Esophagus muscularis mucosa (tissue), 4 donors: ENCODE measurements at regions not wholly inside any gene's neighbourhood (a gene's known extent, or its start where the extent isn't known, plus 50 kb on each side); places are given as distances from the start of the nearest gene placed in this dataset.
A peak's percentile ranks its signal among the peaks of the same experiment; 100 is the strongest.

Experiments used
- DNase-seq: peaks from one replicate; pipeline ENCODE4 v3.0.0-alpha.2; 2017; ENCODE audit errors: extremely low spot score
- H3K27ac ChIP-seq, 4 donors: fragments of 200-600 bp; sonication (generic); replicated peaks in 1 of 4; 1 replicate in 3 of 4; 2 replicates in 1 of 4; pipeline ENCODE4 v1.5.1; 2016 to 2019; ENCODE audit warnings: mild to moderate bottlenecking in 1 of 4
- H3K27me3 ChIP-seq, 4 donors: fragments of 200-600 bp; sonication (generic); one replicate each; pipeline versions ENCODE4 v1.5.1 to v1.6.0; 2016 to 2019
- H3K36me3 ChIP-seq, 4 donors: fragments of 200-600 bp; sonication (generic); one replicate each; pipeline ENCODE4 v1.5.1; 2016 to 2019
- H3K4me1 ChIP-seq, 4 donors: fragments of 200-600 bp; sonication (generic); one replicate each; pipeline ENCODE4 v1.5.1; 2016 to 2019
- H3K4me3 ChIP-seq, 4 donors: fragments of 200-600 bp; sonication (generic); 1 replicate in 2 of 4; 2 replicates in 2 of 4; pipeline ENCODE4 v1.5.1; 2016 to 2019; ENCODE audit warnings: mild to moderate bottlenecking in 4 of 4, moderate library complexity in 1 of 4
- H3K9me3 ChIP-seq, 4 donors: fragments of 200-600 bp; sonication (generic); 1 replicate in 3 of 4; 2 replicates in 1 of 4; pipeline ENCODE4 v1.5.1; 2016 to 2019
- CTCF ChIP-seq, 3 experiments: fragments of 200-600 bp in 2 of 3; fragments of 450-650 bp in 1 of 3; sonication (generic) in 2 of 3; IDR thresholded peaks; one replicate each; pipeline ENCODE4 v1.5.1; 2017 to 2019; ENCODE audit warnings: antibody characterized with exemption in 3 of 3, mild to moderate bottlenecking in 2 of 3, moderate library complexity in 1 of 3
- EP300 ChIP-seq: sonication (generic); formaldehyde crosslinking; IDR thresholded peaks from one replicate; pipeline ENCODE4 v1.6.1; 2017; ENCODE audit warnings: antibody characterized with exemption
- POLR2A ChIP-seq: fragments of 450-650 bp; IDR thresholded peaks from one replicate; pipeline ENCODE4 v1.6.1; 2017; ENCODE audit warnings: antibody characterized with exemption, moderate library complexity, mild to moderate bottlenecking, low read depth
- POLR2AphosphoS5 ChIP-seq, 2 donors: sonication (generic); formaldehyde crosslinking; IDR thresholded peaks; one replicate each; pipeline ENCODE4 v1.6.1; 2017; ENCODE audit warnings: antibody characterized with exemption in 2 of 2
- WGBS: methylation state at CpG from one replicate; pipeline ENCODE4 v1.1.5; 2018; 5-methylcytosine and 5-hydroxymethylcytosine counted together
- intact Hi-C: fragments of 100-400 bp; cut with DNase I; formaldehyde crosslinking; loops from one replicate; pipeline ENCODE4 v1.15.1; 2023

GRCh38 chr17:6936370-6937028 lies 59.4 kb upstream of the ALOX12 start:
- no peak for DNase-seq
- Histone ChIP-seq H3K27me3 (no peaks in the 10 kb centered on the region), H3K4me3 (peak overlapping the region; percentile 43 to 63 (median 50)), H3K4me1 (peaks cover 0 to 5% (median 0%) of the 10 kb centered on the region in 4 donors), H3K9me3 (no peaks in the 10 kb centered on the region), H3K27ac (peak overlapping the region; percentile 43 to 62 (median 60)), H3K36me3 (no peaks in the 10 kb centered on the region)
- peak in 1 of 2 donors; percentile 45 for TF ChIP-seq POLR2AphosphoS5 (IDR thresholded peaks at IDR 0.05)
- no peak for TF ChIP-seq POLR2A
- WGBS, result 61% methylated on average over 8 of the region's 8 CpGs
- intact Hi-C loops, result no loop called here

- 71% methylated on average over 3 of the region's 3 CpGs for WGBS
- no peak overlapping the region for H3K4me3 ChIP-seq
- H3K9me3 ChIP-seq, result no peaks in the 10 kb centered on the region
- intact Hi-C loops, result no loop called here
- H3K36me3 ChIP-seq, result no peaks in the 10 kb centered on the region
- TF ChIP-seq CTCF (IDR thresholded peaks at IDR 0.05) (no peak), EP300 (no peak), POLR2AphosphoS5 (IDR thresholded peaks at IDR 0.05) (no peak), POLR2A (no peak)
- no peak overlapping the region for H3K27ac ChIP-seq
- H3K27me3 ChIP-seq, result no peaks in the 10 kb centered on the region
- peaks cover 0 to 5% (median 0%) of the 10 kb centered on the region in 4 donors for H3K4me1 ChIP-seq
- no peak for DNase-seq
Observed at GRCh38 chr17:6938637-6939036, 57.2 kb upstream of the ALOX12 start.

DNA sequence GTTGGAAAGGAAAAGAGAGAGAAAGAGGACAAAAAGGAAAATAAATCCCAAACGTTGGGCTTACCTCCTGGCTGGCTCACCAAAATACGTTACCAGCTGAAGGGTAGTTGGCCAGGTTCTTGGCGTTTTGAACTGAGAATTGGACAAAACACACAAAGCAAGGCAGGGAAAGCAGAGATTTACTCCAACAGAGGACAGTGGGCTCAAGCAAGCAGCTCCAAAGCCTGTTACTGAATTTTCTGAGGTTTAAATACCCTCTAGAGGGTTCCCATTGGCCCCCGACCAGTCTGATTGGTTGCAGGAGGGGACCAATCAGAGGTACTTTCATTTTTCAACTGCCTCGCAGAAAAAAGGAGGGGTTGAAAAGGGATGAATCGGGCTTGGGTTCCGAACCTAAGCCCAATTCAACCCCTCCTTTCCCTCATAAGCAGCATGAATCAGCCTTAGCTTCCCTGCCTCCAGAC lies 55.6 kb upstream of the ALOX12 start:
- H3K4me3 ChIP-seq, result peak overlapping the region in 3 of 4 donors; percentile 15 to 49 (median 24)
- DNase-seq, result no peak
- intact Hi-C loops, result no loop called here
- H3K36me3 ChIP-seq, result no peaks in the 10 kb centered on the region
- no peaks in the 10 kb centered on the region for H3K27me3 ChIP-seq
- H3K9me3 ChIP-seq, result no peaks in the 10 kb centered on the region
- no peak for TF ChIP-seq CTCF (IDR thresholded peaks at IDR 0.05)
- no peak for TF ChIP-seq POLR2A
- no peak for TF ChIP-seq EP300
- no peak for TF ChIP-seq POLR2AphosphoS5 (IDR thresholded peaks at IDR 0.05)
- WGBS, result 81% methylated on average over 7 of the region's 7 CpGs
- no peak overlapping the region for H3K27ac ChIP-seq
- H3K4me1 ChIP-seq, result peaks cover 0 to 5% (median 0%) of the 10 kb centered on the region in 4 donors

- WGBS, result 96% methylated on average over 3 of the region's 5 CpGs
- Histone ChIP-seq H3K4me1 (no peaks in the 10 kb centered on the region), H3K36me3 (no peaks in the 10 kb centered on the region), H3K9me3 (no peaks in the 10 kb centered on the region), H3K27ac (no peak overlapping the region), H3K4me3 (no peak overlapping the region), H3K27me3 (no peaks in the 10 kb centered on the region)
- no peak for DNase-seq
- TF ChIP-seq POLR2AphosphoS5 (IDR thresholded peaks at IDR 0.05) (no peak), EP300 (no peak), CTCF (IDR thresholded peaks at IDR 0.05) (no peak), POLR2A (no peak)
- intact Hi-C loops, result no loop called here
Observed at GRCh38 chr17:6941989-6942388, 53.9 kb upstream of the ALOX12 start.

DNA sequence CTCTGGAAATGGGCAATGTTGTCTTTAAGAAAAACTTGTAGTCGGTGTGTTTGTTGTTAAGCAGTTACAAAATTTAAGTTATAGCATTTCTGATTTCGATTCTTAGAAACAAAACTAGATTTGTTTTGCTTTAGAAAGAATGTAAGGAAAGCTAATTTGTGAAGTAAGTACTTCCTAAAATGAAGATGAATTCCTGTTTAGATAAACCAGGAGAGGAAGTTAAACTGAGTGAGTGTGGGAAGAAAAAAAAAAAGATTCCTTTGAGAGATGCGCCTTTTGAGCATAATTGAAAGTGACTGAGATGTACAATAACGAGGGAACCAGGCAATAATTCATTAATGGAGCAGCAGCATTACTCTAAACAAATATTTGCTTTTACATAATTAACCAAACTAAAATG lies 52.4 kb upstream of the ALOX12 start:
- H3K36me3 ChIP-seq, result no peaks in the 10 kb centered on the region
- H3K27ac ChIP-seq, result no peak overlapping the region
- WGBS, result 65% methylated on average over 4 of the region's 4 CpGs
- no peak overlapping the region for H3K4me3 ChIP-seq
- no peaks in the 10 kb centered on the region for H3K4me1 ChIP-seq
- H3K27me3 ChIP-seq, result no peaks in the 10 kb centered on the region
- intact Hi-C loops, result no loop called here
- TF ChIP-seq EP300 (no peak), POLR2AphosphoS5 (IDR thresholded peaks at IDR 0.05) (no peak), CTCF (IDR thresholded peaks at IDR 0.05) (no peak), POLR2A (no peak)
- no peak for DNase-seq
- H3K9me3 ChIP-seq, result no peaks in the 10 kb centered on the region
